HL-60 (cell line): ENCODE measurements at regions not wholly inside any gene's neighbourhood (a gene's known extent, or its start where the extent isn't known, plus 50 kb on each side); places are given as distances from the start of the nearest gene placed in this dataset.

Experiments used
- DNase-seq, 2 experiments: peaks; one replicate each; pipeline ENCODE4 v3.0.0-alpha.2; 2010 to 2020; ENCODE audit warnings: low read depth in 1 of 2, low spot score in 1 of 2
- H3K27ac ChIP-seq: fragments of 250-450 bp; sonication (Bioruptor Pico); replicated peaks from 2 replicates; pipeline ENCODE4 v1.5.1; 2020; ENCODE audit warnings: mild to moderate bottlenecking, moderate library complexity
- H3K27me3 ChIP-seq: fragments of 250-450 bp; sonication (Bioruptor Pico); 2 replicates; pipeline ENCODE4 v1.5.1; 2021; ENCODE audit warnings: mild to moderate bottlenecking, moderate library complexity; ENCODE audit not compliant: insufficient read depth, poor library complexity, severe bottlenecking
- H3K4me3 ChIP-seq: replicated peaks from 2 replicates; pipeline ENCODE4 v1.5.1; 2011; ENCODE audit warnings: mild to moderate bottlenecking, control low read depth, low read length; ENCODE audit not compliant: insufficient read depth
- GABPA ChIP-seq: IDR thresholded peaks from 2 replicates; pipeline ENCODE4 v1.6.1; 2012; ENCODE audit warnings: low read depth
- POLR2AphosphoS5 ChIP-seq: IDR thresholded peaks from 2 replicates; pipeline ENCODE4 v1.6.1; 2012; ENCODE audit warnings: low read depth
- SPI1 ChIP-seq: IDR thresholded peaks from 2 replicates; pipeline ENCODE4 v1.6.1; 2012; ENCODE audit warnings: low read depth, mild to moderate bottlenecking, borderline replicate concordance
- TF ChIP-seq, protein P1 (sequence below): IDR thresholded peaks from 2 replicates; pipeline ENCODE4 v1.6.1; 2012; ENCODE audit warnings: low read depth; ENCODE audit not compliant: insufficient replicate concordance
- TF ChIP-seq, protein P2 (sequence below): IDR thresholded peaks from one replicate; pipeline ENCODE4 v1.5.1; 2011; ENCODE audit warnings: low read length, control low read depth, inconsistent platforms; ENCODE audit not compliant: insufficient read depth

DNA sequence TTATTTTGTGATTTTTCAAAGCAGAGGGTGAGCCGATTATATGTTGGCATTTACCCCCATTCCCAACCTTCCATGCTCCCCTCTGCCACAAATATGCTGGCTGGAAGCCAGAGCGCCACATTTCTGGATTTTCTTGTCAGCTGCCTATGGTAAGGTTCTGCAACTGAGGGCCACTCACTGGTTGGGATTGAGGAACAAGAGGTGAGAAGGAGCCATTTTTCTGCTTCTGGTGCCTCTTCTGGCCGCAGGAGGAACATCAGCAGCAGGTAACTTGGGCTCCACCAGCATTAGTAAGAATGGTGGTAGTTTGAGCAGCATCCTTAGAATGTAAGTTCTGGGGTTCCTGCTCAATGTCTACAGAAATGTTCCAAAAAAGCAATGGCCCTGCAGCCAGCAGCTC, 159.5 kb upstream of the MAST4 start:
- H3K4me3 ChIP-seq = no peak overlapping the region
- DNase-seq = peak in 1 of 2 experiments; percentile 4

DNA sequence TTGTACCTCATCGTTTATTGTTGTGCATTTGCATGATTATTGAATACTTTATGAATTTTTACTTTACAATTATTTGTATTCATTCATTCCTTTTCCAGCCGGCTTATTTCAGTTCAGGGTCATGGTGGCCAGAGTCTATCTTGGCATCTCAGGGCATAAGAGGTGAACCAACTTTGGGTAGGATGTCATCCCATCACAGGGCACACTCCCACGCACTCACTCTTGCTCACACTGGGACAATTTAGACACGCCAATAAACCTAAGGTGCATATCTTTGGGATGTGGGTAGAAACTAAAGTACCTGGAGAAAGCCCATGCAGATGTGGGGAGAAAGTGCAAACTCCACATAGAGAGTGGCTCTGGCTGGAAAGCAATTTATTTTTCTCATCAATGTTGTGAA, 158.1 kb upstream of the MAST4 start:
- TF ChIP-seq, protein P1, sequence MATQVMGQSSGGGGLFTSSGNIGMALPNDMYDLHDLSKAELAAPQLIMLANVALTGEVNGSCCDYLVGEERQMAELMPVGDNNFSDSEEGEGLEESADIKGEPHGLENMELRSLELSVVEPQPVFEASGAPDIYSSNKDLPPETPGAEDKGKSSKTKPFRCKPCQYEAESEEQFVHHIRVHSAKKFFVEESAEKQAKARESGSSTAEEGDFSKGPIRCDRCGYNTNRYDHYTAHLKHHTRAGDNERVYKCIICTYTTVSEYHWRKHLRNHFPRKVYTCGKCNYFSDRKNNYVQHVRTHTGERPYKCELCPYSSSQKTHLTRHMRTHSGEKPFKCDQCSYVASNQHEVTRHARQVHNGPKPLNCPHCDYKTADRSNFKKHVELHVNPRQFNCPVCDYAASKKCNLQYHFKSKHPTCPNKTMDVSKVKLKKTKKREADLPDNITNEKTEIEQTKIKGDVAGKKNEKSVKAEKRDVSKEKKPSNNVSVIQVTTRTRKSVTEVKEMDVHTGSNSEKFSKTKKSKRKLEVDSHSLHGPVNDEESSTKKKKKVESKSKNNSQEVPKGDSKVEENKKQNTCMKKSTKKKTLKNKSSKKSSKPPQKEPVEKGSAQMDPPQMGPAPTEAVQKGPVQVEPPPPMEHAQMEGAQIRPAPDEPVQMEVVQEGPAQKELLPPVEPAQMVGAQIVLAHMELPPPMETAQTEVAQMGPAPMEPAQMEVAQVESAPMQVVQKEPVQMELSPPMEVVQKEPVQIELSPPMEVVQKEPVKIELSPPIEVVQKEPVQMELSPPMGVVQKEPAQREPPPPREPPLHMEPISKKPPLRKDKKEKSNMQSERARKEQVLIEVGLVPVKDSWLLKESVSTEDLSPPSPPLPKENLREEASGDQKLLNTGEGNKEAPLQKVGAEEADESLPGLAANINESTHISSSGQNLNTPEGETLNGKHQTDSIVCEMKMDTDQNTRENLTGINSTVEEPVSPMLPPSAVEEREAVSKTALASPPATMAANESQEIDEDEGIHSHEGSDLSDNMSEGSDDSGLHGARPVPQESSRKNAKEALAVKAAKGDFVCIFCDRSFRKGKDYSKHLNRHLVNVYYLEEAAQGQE = no peak
- TF ChIP-seq SPI1 (no peak), GABPA (no peak), POLR2AphosphoS5 (no peak)
- TF ChIP-seq, protein P2, sequence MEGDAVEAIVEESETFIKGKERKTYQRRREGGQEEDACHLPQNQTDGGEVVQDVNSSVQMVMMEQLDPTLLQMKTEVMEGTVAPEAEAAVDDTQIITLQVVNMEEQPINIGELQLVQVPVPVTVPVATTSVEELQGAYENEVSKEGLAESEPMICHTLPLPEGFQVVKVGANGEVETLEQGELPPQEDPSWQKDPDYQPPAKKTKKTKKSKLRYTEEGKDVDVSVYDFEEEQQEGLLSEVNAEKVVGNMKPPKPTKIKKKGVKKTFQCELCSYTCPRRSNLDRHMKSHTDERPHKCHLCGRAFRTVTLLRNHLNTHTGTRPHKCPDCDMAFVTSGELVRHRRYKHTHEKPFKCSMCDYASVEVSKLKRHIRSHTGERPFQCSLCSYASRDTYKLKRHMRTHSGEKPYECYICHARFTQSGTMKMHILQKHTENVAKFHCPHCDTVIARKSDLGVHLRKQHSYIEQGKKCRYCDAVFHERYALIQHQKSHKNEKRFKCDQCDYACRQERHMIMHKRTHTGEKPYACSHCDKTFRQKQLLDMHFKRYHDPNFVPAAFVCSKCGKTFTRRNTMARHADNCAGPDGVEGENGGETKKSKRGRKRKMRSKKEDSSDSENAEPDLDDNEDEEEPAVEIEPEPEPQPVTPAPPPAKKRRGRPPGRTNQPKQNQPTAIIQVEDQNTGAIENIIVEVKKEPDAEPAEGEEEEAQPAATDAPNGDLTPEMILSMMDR = no peak
- H3K27me3 ChIP-seq = no peaks in the 10 kb centered on the region
- DNase-seq = no peak
- H3K27ac ChIP-seq = no peak overlapping the region
- no peak overlapping the region for H3K4me3 ChIP-seq

More for the DNA sequence above, 159.5 kb upstream of the MAST4 start:
- Histone ChIP-seq H3K27me3 (no peaks in the 10 kb centered on the region), H3K27ac (no peak overlapping the region)
- TF ChIP-seq, protein P2 = no peak
- TF ChIP-seq, protein P1 = no peak
- no peak for TF ChIP-seq GABPA
- TF ChIP-seq POLR2AphosphoS5 = no peak
- TF ChIP-seq SPI1 = no peak

DNA sequence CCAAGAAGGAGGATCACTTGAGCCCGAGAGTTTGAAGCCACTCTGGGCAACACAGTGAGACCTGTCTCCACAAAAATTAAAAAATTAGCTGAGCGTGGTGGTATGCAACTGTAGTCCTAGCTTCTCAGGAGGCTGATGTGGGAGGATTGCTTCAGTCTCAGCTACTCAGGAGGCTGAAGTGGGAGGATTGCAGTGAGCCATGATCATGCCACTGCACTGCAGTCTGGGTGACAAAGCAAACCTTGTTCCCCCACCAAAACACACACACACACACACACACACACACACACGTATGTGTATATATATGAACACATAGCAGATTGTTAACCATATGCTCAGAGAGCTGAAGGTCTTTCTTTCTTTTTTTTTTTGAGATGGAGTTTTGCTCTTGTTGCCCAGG, 157.5 kb upstream of the MAST4 start:
- Histone ChIP-seq H3K27ac (no peak overlapping the region), H3K4me3 (no peak overlapping the region)
- TF ChIP-seq GABPA (no peak), POLR2AphosphoS5 (no peak), SPI1 (no peak)
- TF ChIP-seq, protein P1 = no peak
- TF ChIP-seq, protein P2 = no peak

More for the DNA sequence above, 157.5 kb upstream of the MAST4 start:
- no peaks in the 10 kb centered on the region for H3K27me3 ChIP-seq
- no peak for DNase-seq
